H9 (cell line): ENCODE measurements at regions not wholly inside any gene's neighbourhood (a gene's known extent, or its start where the extent isn't known, plus 50 kb on each side); places are given as distances from the start of the nearest gene placed in this dataset.

Source experiments
- DNase-seq: peaks from one replicate; pipeline ENCODE4 v3.0.0-alpha.2; 2017
- H2AFZ ChIP-seq: one replicate; pipeline ENCODE4 v1.6.1; 2013; ENCODE audit warnings: mild to moderate bottlenecking, low read length, control low read depth, moderate library complexity
- H2AK5ac ChIP-seq: 2 replicates; pipeline ENCODE4 v1.6.1; 2013; ENCODE audit warnings: low read length, control low read depth, mixed read lengths; ENCODE audit not compliant: insufficient read length
- H2BK120ac ChIP-seq: one replicate; pipeline ENCODE4 v1.6.1; 2013; ENCODE audit warnings: low read depth, mild to moderate bottlenecking, low read length, control low read depth, inconsistent platforms; ENCODE audit not compliant: poor library complexity, severe bottlenecking
- H2BK12ac ChIP-seq: 2 replicates; pipeline ENCODE4 v1.6.1; 2013; ENCODE audit warnings: low read length, control low read depth, mixed read lengths, low read depth; ENCODE audit not compliant: insufficient read length
- H2BK15ac ChIP-seq: 2 replicates; pipeline ENCODE4 v1.6.1; 2013; ENCODE audit warnings: low read depth, low read length, control low read depth
- H2BK20ac ChIP-seq: one replicate; pipeline ENCODE4 v1.6.1; 2013; ENCODE audit warnings: low read depth, mild to moderate bottlenecking, low read length, control low read depth, inconsistent platforms; ENCODE audit not compliant: poor library complexity, severe bottlenecking
- H2BK5ac ChIP-seq: 2 replicates; pipeline ENCODE4 v1.6.1; 2013; ENCODE audit warnings: low read length, control low read depth, mixed read lengths; ENCODE audit not compliant: insufficient read length
- H3K14ac ChIP-seq: 2 replicates; pipeline ENCODE4 v1.6.1; 2013; ENCODE audit warnings: low read length, control low read depth; ENCODE audit not compliant: insufficient read depth
- H3K18ac ChIP-seq: 2 replicates; pipeline ENCODE4 v1.6.1; 2013; ENCODE audit warnings: low read depth, mild to moderate bottlenecking, mixed read lengths, low read length, control low read depth; ENCODE audit not compliant: insufficient read length
- H3K23ac ChIP-seq: 2 replicates; pipeline ENCODE4 v1.6.1; 2013; ENCODE audit warnings: low read length, control low read depth, mixed read lengths, low read depth; ENCODE audit not compliant: insufficient read length
- H3K23me2 ChIP-seq: 2 replicates; pipeline ENCODE4 v1.6.1; 2013; ENCODE audit warnings: low read depth, mild to moderate bottlenecking, mixed read lengths, low read length, control low read depth; ENCODE audit not compliant: insufficient read length, poor library complexity, severe bottlenecking
- H3K27ac ChIP-seq: 2 replicates; pipeline ENCODE4 v1.5.1; 2013; ENCODE audit warnings: low read length, control low read depth, mixed read lengths, low read depth; ENCODE audit not compliant: insufficient read length
- H3K27me3 ChIP-seq: 2 replicates; pipeline ENCODE4 v1.6.1; 2013; ENCODE audit warnings: low read length, control low read depth, inconsistent platforms; ENCODE audit not compliant: insufficient read depth
- H3K4ac ChIP-seq: 2 replicates; pipeline ENCODE4 v1.6.1; 2013; ENCODE audit warnings: low read depth, mild to moderate bottlenecking, control low read depth, inconsistent platforms, low read length, moderate library complexity
- H3K4me1 ChIP-seq: 2 replicates; pipeline ENCODE4 v1.6.1; 2013; ENCODE audit warnings: low read length, control low read depth, inconsistent platforms; ENCODE audit not compliant: insufficient read depth
- H3K4me2 ChIP-seq: 2 replicates; pipeline ENCODE4 v1.6.1; 2013; ENCODE audit warnings: low read length, control low read depth, mixed read lengths; ENCODE audit not compliant: insufficient read length, insufficient read depth
- H3K56ac ChIP-seq: 2 replicates; pipeline ENCODE4 v1.6.1; 2013; ENCODE audit warnings: low read depth, mild to moderate bottlenecking, mixed read lengths, low read length, control low read depth; ENCODE audit not compliant: insufficient read length
- H3K79me1 ChIP-seq: 2 replicates; pipeline ENCODE4 v1.6.1; 2013; ENCODE audit warnings: low read depth, mild to moderate bottlenecking, moderate library complexity, low read length, control low read depth, inconsistent platforms; ENCODE audit not compliant: insufficient read depth, poor library complexity, severe bottlenecking
- H3K79me2 ChIP-seq: 2 replicates; pipeline ENCODE4 v1.6.1; 2013; ENCODE audit warnings: low read length, control low read depth, inconsistent platforms; ENCODE audit not compliant: insufficient read depth
- H3K9ac ChIP-seq: 2 replicates; pipeline ENCODE4 v1.6.1; 2013; ENCODE audit warnings: low read length, control low read depth, mixed read lengths; ENCODE audit not compliant: insufficient read length; ENCODE audit errors: extremely low read depth
- H3K9me3 ChIP-seq: one replicate; pipeline ENCODE4 v1.6.1; 2013; ENCODE audit warnings: low read depth, low read length, inconsistent platforms; ENCODE audit not compliant: control insufficient read depth
- H3T11ph ChIP-seq: one replicate; pipeline ENCODE4 v1.6.1; 2013; ENCODE audit warnings: mild to moderate bottlenecking, low read length, control low read depth, inconsistent platforms
- H4K20me1 ChIP-seq: one replicate; pipeline ENCODE4 v1.6.1; 2013; ENCODE audit not compliant: control insufficient read depth, insufficient read length, insufficient read depth
- H4K5ac ChIP-seq: 2 replicates; pipeline ENCODE4 v1.6.1; 2013; ENCODE audit warnings: low read depth, mild to moderate bottlenecking, mixed read lengths, low read length, control low read depth; ENCODE audit not compliant: insufficient read length
- H4K8ac ChIP-seq: replicated peaks from 2 replicates; pipeline ENCODE4 v1.6.1; 2013; ENCODE audit warnings: low read length, control low read depth, mixed read lengths, low read depth; ENCODE audit not compliant: insufficient read length
- H4K91ac ChIP-seq: 2 replicates; pipeline ENCODE4 v1.6.1; 2013; ENCODE audit warnings: low read depth, mild to moderate bottlenecking, moderate library complexity, mixed read lengths, low read length, control low read depth; ENCODE audit not compliant: insufficient read length
- H3K27ac Mint-ChIP-seq, 3 experiments: 2 replicates in 2 of 3; 3 replicates in 1 of 3; pipeline ENCODE4 v1.8.0; 2020 to 2021; ENCODE audit warnings: mixed read lengths in 3 of 3, mild to moderate bottlenecking in 1 of 3, moderate library complexity in 1 of 3
- H3K27me3 Mint-ChIP-seq: 2 replicates; pipeline ENCODE4 v1.8.0; 2021; ENCODE audit warnings: low read depth, mild to moderate bottlenecking, moderate library complexity, mixed read lengths
- H3K36me3 Mint-ChIP-seq, 3 experiments: 2 replicates in 2 of 3; 3 replicates in 1 of 3; pipeline ENCODE4 v1.8.0; 2020 to 2021; ENCODE audit warnings: low read depth in 3 of 3, mixed read lengths in 3 of 3; ENCODE audit not compliant: insufficient read depth in 1 of 3
- H3K4me1 Mint-ChIP-seq, 2 experiments: 2 replicates each; pipeline ENCODE4 v1.8.0; 2020; ENCODE audit warnings: mixed read lengths in 2 of 2
- H3K4me3 Mint-ChIP-seq, 2 experiments: 2 replicates in 1 of 2; 3 replicates in 1 of 2; pipeline ENCODE4 v1.8.0; 2020 to 2021; ENCODE audit warnings: mild to moderate bottlenecking in 2 of 2, mixed read lengths in 2 of 2, moderate library complexity in 1 of 2
- H3K9me3 Mint-ChIP-seq, 2 experiments: 2 replicates in 1 of 2; 3 replicates in 1 of 2; pipeline ENCODE4 v1.8.0; 2020; ENCODE audit warnings: mild to moderate bottlenecking in 2 of 2, mixed read lengths in 2 of 2, moderate library complexity in 1 of 2
- CTCF ChIP-seq: fragments of 200-600 bp; sonication (generic); conservative IDR thresholded peaks from 3 replicates; pipeline ENCODE4 v1.8.0; 2021; ENCODE audit warnings: antibody characterized with exemption, mild to moderate bottlenecking
- WGBS: extraction: QIAGEN DNeasy Blood & Tissue Kit; methylation state at CpG from one replicate; pipeline ENCODE4 v1.1.7; 2013; ENCODE audit warnings: missing lambda C conversion rate, low lambda C conversion rate, mixed read lengths; ENCODE audit not compliant: insufficient read length; ENCODE audit errors: extremely low coverage; 5-methylcytosine and 5-hydroxymethylcytosine counted together

GRCh38 chr10:43943119-43943817 lies 294.6 kb upstream of the ZNF32 start:
- Histone ChIP-seq H3K23ac (no peak overlapping the region), H3K79me1 (no peaks in the 10 kb centered on the region), H4K5ac (no peak overlapping the region), H3K56ac (no peak overlapping the region), H3K18ac (no peak overlapping the region), H3T11ph (no peak overlapping the region), H3K27ac (no peak overlapping the region), H2BK12ac (no peak overlapping the region), H2BK5ac (no peak overlapping the region), H3K9ac (no peak overlapping the region), H3K27me3 (no peaks in the 10 kb centered on the region), H4K91ac (no peak overlapping the region), H2BK120ac (no peak overlapping the region), H4K20me1 (no peaks in the 10 kb centered on the region), H2BK20ac (no peak overlapping the region), H3K23me2 (no peaks in the 10 kb centered on the region), H3K79me2 (no peaks in the 10 kb centered on the region), H2AK5ac (no peak overlapping the region), H3K4me1 (no peaks in the 10 kb centered on the region), H2BK15ac (no peak overlapping the region), H4K8ac (no peak overlapping the region), H2AFZ (no peak overlapping the region), H3K14ac (no peak overlapping the region), H3K4ac (no peak overlapping the region), H3K4me2 (no peak overlapping the region), H3K9me3 (no peaks in the 10 kb centered on the region)
- Mint-ChIP-seq H3K4me3 (no peak overlapping the region), H3K4me1 (peaks cover 8% of the 10 kb centered on the region in 2 experiments), H3K36me3 (no peaks in the 10 kb centered on the region), H3K27me3 (peaks cover 3% of the 10 kb centered on the region; the same call in 1 of the 2 replicates), H3K27ac (no peak overlapping the region; a peak in 1 of 7 replicates), H3K9me3 (peaks cover 0 to 5% of the 10 kb centered on the region in 2 experiments; a peak in 3 of 5 replicates)
- WGBS = no CpG with 5 or more reads among the region's 15 CpGs
- TF ChIP-seq CTCF = no peak
- DNase-seq = peak; percentile 4
